ENCODE measurements at regions not wholly inside any gene's neighbourhood (a gene's known extent, or its start where the extent isn't known, plus 50 kb on each side); places are given as distances from the start of the nearest gene placed in this dataset.

- no peak overlapping the region for H3K4me3 Mint-ChIP-seq (ENCODE audit: low read depth)
- H3K27me3 Mint-ChIP-seq: no peaks in the 10 kb centered on the region
- no peak for DNase-seq (ENCODE audit: low spot score, unreplicated experiment)
- H3K4me1 Mint-ChIP-seq (ENCODE audit: low read depth): peaks cover 2% of the 10 kb centered on the region
- TF ChIP-seq CTCF (IDR thresholded peaks at IDR 0.05; ENCODE audit: unreplicated experiment): no peak
- H3K36me3 Mint-ChIP-seq (ENCODE audit: insufficient read depth): no peaks in the 10 kb centered on the region
- peaks cover 7% of the 10 kb centered on the region for H3K9me3 Mint-ChIP-seq (ENCODE audit: low read depth)
- H3K27ac Mint-ChIP-seq: peak overlapping the region; percentile 10
Measured at GRCh38 chr1:171421413-171422020, 63.8 kb upstream of the PRRC2C start.

DNA sequence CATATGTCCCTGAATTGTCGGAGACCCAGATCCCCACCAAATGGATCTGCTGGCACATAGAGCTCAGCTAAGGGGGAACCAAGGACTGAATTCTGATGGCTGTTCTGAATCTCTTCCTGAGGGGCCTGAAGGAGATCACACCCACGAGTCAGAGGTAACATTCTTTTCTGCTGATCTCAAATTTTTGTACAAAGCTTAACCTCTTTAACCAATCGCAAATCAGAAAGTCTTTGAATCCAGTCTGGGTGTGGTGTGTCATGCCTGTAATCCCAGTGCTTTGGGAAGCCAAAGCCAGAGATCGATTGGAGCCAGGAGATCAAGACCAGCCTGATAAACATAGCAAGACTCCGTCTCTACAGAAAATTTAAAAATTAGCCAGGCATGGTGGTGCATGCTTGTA, 62.8 kb upstream of the PRRC2C start:
- Mint-ChIP-seq H3K27ac (peak overlapping the region; percentile 4), H3K27me3 (no peaks in the 10 kb centered on the region)

GRCh38 chr1:171424494-171424893, 60.8 kb upstream of the PRRC2C start:
- no peak for TF ChIP-seq CTCF (IDR thresholded peaks at IDR 0.05; ENCODE audit: unreplicated experiment)
- no peak overlapping the region for H3K4me3 Mint-ChIP-seq (ENCODE audit: low read depth)
- DNase-seq (ENCODE audit: low spot score, unreplicated experiment): no peak
- H3K27me3 Mint-ChIP-seq: no peaks in the 10 kb centered on the region
- H3K36me3 Mint-ChIP-seq (ENCODE audit: insufficient read depth): no peaks in the 10 kb centered on the region
- H3K9me3 Mint-ChIP-seq (ENCODE audit: low read depth): peaks cover 10% of the 10 kb centered on the region
- H3K4me1 Mint-ChIP-seq (ENCODE audit: low read depth): peaks cover 2% of the 10 kb centered on the region
- H3K27ac Mint-ChIP-seq: peak overlapping the region; percentile 70

More for the DNA sequence above, 62.8 kb upstream of the PRRC2C start:
- DNase-seq (ENCODE audit: low spot score, unreplicated experiment): no peak
- Mint-ChIP-seq H3K9me3 (ENCODE audit: low read depth) (peaks cover 5% of the 10 kb centered on the region), H3K36me3 (ENCODE audit: insufficient read depth) (no peaks in the 10 kb centered on the region), H3K4me1 (ENCODE audit: low read depth) (peaks cover 2% of the 10 kb centered on the region), H3K4me3 (ENCODE audit: low read depth) (no peak overlapping the region)
- TF ChIP-seq CTCF (IDR thresholded peaks at IDR 0.05; ENCODE audit: unreplicated experiment): no peak

- H3K4me1 Mint-ChIP-seq (ENCODE audit: low read depth): no peaks in the 10 kb centered on the region
- no peak overlapping the region for H3K27ac Mint-ChIP-seq
- H3K4me3 Mint-ChIP-seq (ENCODE audit: low read depth): no peak overlapping the region
- H3K9me3 Mint-ChIP-seq (ENCODE audit: low read depth): peaks cover 13% of the 10 kb centered on the region
- no peak for TF ChIP-seq CTCF (IDR thresholded peaks at IDR 0.05; ENCODE audit: unreplicated experiment)
- H3K36me3 Mint-ChIP-seq (ENCODE audit: insufficient read depth): no peaks in the 10 kb centered on the region
- no peak for DNase-seq (ENCODE audit: low spot score, unreplicated experiment)
- no peaks in the 10 kb centered on the region for H3K27me3 Mint-ChIP-seq
Measured at GRCh38 chr1:171426645-171427044, 58.7 kb upstream of the PRRC2C start.

- no peaks in the 10 kb centered on the region for H3K4me1 Mint-ChIP-seq (ENCODE audit: low read depth)
- H3K4me3 Mint-ChIP-seq (ENCODE audit: low read depth): no peak overlapping the region
- TF ChIP-seq CTCF (IDR thresholded peaks at IDR 0.05; ENCODE audit: unreplicated experiment): no peak
- H3K9me3 Mint-ChIP-seq (ENCODE audit: low read depth): peaks cover 13% of the 10 kb centered on the region
- H3K27me3 Mint-ChIP-seq: no peaks in the 10 kb centered on the region
- DNase-seq (ENCODE audit: low spot score, unreplicated experiment): no peak
- no peaks in the 10 kb centered on the region for H3K36me3 Mint-ChIP-seq (ENCODE audit: insufficient read depth)
- H3K27ac Mint-ChIP-seq: no peak overlapping the region
Measured at GRCh38 chr1:171427852-171428471, 57.4 kb upstream of the PRRC2C start.

Measured in progenitor cell of endocrine pancreas (in vitro differentiated cells).